GM19035 (cell line): ENCODE measurements at regions not wholly inside any gene's neighbourhood (a gene's known extent, or its start where the extent isn't known, plus 50 kb on each side); places are given as distances from the start of the nearest gene placed in this dataset.
"Not testable (repeated sequence)": the region's sequence is repeated elsewhere in the genome, so short reads cannot be mapped to it uniquely, and the experiment has no call there.

Source experiments
- ATAC-seq: cut with Tn5 transposase; IDR thresholded peaks from one replicate; pipeline ENCODE4 v1.9.1; 2021; ENCODE audit not compliant: unreplicated experiment

- ATAC-seq, result no peak
Measured at GRCh38 chrX:112577146-112577545, 102.6 kb downstream of the LHFPL1 start.

GRCh38 chrX:112571388-112571787 lies 108.3 kb downstream of the LHFPL1 start:
- ATAC-seq, result no peak

GRCh38 chrX:112555831-112556230 lies 123.9 kb downstream of the LHFPL1 start:
- no peak for ATAC-seq

GRCh38 chrX:112545051-112545450 lies 134.7 kb downstream of the LHFPL1 start:
- ATAC-seq, result no peak

- no peak for ATAC-seq
Measured at GRCh38 chrX:112536544-112536943, 143.2 kb downstream of the LHFPL1 start.

GRCh38 chrX:112527903-112528302 lies 151.8 kb downstream of the LHFPL1 start:
- ATAC-seq, result no peak

GRCh38 chrX:112521676-112522075 lies 158.1 kb downstream of the LHFPL1 start:
- no peak for ATAC-seq

GRCh38 chrX:112520124-112520523 lies 159.6 kb downstream of the LHFPL1 start:
- no peak for ATAC-seq

- no peak for ATAC-seq
Measured at GRCh38 chrX:112513154-112513553, 166.6 kb downstream of the LHFPL1 start.

- no peak for ATAC-seq
Measured at GRCh38 chrX:112512509-112512908, 167.2 kb downstream of the LHFPL1 start.

GRCh38 chrX:112510629-112511028 lies 169.1 kb downstream of the LHFPL1 start:
- no peak for ATAC-seq

GRCh38 chrX:112477653-112478052 lies 202.1 kb downstream of the LHFPL1 start:
- ATAC-seq, result no peak

- ATAC-seq, result no peak
Measured at GRCh38 chrX:112473654-112474053, 206.1 kb downstream of the LHFPL1 start.

GRCh38 chrX:112470551-112470950 lies 209.2 kb downstream of the LHFPL1 start:
- ATAC-seq, result no peak

- ATAC-seq, result not testable (repeated sequence)
Measured at GRCh38 chrX:112461949-112462450, 217.7 kb downstream of the LHFPL1 start.

- no peak for ATAC-seq
Measured at GRCh38 chrX:112457788-112458187, 221.9 kb downstream of the LHFPL1 start.

- ATAC-seq, result no peak
Measured at GRCh38 chrX:112450810-112451209, 228.9 kb downstream of the LHFPL1 start.

GRCh38 chrX:112440277-112440676 lies 239.5 kb downstream of the LHFPL1 start:
- ATAC-seq, result no peak

GRCh38 chrX:112424166-112424565 lies 255.6 kb downstream of the LHFPL1 start:
- ATAC-seq, result no peak

GRCh38 chrX:112391313-112391712 lies 288.4 kb downstream of the LHFPL1 start:
- ATAC-seq, result no peak

GRCh38 chrX:112381649-112382298 lies 298.0 kb downstream of the LHFPL1 start:
- not testable (repeated sequence) for ATAC-seq

GRCh38 chrX:112380541-112381278 lies 298.1 kb upstream of the TRPC5 start:
- ATAC-seq, result no peak
